Fibroblast of upper back skin (primary cell): ENCODE measurements at regions not wholly inside any gene's neighbourhood (a gene's known extent, or its start where the extent isn't known, plus 50 kb on each side); places are given as distances from the start of the nearest gene placed in this dataset.

Source experiments
- DNase-seq: peaks from one replicate; pipeline ENCODE4 v3.0.0-alpha.2; 2013

DNA sequence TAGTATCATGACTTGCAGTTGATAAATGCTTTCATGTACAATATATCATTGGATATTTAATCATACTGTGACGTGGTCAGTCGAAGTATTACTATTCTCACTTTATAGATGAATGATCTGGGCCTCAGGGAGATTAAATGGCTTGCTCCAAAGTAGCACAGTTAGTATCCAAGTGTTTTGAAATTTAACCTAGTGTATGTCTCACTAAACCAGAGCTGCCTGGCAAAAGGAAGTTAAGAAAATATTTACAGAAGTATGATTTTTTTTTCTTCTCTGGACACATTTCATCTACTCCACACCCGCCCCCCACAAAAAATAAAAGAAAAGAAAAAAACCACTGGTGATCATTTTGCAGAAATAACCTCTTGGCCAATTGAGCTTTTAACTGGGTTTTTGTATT lies 71.9 kb upstream of the CXADR start:
- no peak for DNase-seq

DNA sequence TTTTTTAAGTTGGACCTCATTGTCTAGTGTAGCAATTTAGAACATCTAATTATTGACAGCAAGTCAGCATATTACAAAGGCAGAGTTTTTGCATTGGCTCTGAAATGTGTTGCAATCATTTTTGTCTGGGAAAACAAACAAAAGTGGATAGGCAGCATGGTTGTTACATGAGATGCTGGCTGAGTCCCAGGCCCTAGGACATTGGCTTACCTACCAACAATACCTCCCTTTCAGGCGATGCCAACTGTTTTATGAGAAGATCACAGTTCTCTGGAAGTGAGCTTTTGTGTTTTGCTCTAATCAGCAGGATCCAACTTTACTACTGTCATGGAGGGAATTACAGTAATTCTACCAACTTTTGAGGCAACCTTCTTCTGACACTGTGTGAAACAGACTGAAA lies 71.5 kb upstream of the CXADR start:
- DNase-seq, result no peak

DNA sequence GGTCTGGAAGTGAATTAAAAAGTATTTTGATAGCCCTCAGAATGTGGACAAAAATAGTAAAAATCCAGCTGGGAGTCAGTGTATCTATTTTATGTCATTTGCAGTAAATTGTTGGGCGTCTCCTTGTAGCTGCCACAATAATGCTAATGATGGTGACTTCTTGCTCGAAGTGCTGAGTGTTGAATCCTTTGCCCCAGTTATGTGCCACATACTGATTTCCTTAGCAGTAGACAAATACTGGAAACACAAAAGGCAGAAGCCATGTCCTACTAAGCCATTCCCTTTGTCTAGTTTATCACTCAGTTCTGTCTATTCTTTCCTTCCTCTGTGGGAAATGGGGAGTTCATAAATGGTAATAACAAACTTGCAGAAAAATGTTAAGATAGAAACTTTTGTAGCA lies 70.7 kb upstream of the CXADR start:
- DNase-seq, result no peak

DNA sequence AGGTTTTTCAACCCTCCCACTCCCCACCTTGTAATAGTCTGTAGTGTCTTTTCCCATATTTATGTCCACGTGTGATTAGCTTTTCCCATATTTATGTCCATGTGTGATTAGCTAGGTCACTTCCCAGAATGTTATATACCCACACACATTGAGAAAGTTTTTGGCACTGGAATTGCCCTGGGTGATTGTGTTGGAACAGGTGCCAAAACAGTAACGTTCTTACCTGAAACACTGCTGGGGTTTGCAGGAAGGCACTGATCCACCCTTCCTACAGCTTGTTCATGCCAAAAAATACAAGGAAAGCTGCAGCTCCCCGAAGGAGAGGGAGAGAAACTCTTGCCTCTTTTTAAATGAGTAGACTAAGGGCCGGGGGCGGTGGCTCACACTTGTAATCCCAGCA lies 68.0 kb upstream of the CXADR start:
- DNase-seq, result no peak

DNA sequence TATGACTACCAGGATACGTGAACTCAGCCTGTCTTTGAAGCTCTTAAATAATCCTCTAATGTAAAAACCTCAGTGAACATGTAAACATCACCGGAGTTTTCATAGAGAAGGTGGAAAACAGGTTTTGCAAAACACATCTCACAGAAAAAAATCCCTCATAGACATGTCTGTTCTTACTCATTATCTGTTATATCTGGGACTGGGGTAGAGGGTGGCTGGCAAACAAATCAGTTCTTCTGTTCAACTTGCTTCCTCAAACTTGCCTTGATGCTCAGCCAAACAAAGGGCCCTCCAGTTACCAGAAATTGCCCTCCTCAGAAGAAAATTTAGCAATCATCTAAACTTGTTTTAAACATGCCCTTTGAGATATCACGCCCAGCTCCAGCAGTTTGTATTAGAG lies 66.1 kb upstream of the CXADR start:
- no peak for DNase-seq

DNA sequence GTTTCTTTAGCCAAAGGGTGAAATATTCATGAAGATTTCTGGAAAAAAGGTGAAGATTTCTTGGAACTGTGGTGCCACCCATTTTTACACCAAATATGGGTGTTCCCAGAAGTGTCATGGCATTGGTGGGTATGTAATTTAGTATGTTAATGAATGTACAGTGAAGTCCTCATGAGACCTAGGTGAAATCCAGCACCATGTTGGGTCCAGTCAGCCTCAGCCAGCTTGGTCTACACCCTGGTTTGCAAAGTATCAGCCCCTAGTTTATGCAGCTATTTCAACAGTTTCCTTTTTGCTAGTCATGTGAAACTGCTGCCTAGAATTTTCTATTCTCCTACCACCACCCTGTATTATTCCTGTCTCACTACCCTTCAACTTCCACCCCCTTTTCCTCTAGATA lies 63.1 kb upstream of the CXADR start:
- DNase-seq, result no peak

DNA sequence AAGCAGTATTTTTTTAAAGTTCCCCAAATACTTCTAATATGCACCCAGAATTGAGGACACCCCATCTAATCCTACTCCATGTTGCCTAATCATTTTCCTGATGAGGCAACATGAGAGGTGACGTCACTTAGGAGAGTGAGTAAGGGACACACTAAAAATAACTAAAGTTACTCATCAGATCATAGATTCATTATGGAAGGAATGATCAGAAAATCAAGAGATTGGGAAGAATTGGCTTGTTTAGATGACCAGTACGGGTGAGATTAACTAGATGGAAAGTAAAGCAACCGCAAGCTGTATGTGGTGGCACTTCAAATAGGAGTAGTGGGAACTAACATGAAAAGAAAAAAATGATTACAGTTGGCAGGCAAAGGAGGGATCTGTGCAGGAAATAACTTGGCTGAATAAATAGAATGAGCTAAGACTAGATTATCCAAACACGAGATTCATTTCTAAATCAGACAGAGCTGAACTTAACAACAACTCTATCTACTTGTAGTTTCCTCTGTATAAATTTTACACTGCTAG lies 61.4 kb upstream of the CXADR start:
- peak; percentile 66 for DNase-seq

DNA sequence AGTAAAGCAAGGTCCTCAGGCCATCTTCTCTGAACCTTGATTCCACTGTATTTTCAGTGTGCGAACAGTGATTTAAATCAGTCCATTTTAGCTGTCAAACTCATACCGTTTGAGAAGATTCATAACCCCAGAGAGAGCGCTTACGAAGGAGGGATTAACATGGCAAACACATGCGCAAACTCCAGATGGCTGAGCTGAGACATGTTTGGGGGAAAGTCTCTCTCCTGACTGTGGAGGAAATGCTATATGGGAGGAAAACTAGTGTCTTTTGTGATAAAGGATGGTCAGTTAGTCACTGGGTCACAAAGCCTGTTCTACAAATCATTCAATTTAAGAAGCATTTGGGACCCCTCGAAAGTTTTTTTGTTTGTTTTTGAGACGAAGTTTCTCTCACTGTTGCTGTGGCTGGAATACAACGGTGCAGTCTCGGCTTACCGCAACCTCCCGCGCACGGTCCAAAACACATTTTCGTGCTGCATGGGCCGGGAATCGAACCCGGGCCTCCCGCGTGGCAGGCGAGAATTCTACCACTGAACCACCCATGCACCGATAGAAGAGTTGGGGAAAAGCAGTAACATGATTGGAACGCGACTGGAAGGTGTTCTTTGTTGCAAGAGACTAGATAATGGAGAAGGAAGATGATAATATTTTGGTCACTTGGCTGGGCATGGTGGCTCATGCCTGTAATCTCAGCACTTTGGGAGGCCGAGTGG lies 58.4 kb upstream of the CXADR start:
- peak; percentile 97 for DNase-seq

DNA sequence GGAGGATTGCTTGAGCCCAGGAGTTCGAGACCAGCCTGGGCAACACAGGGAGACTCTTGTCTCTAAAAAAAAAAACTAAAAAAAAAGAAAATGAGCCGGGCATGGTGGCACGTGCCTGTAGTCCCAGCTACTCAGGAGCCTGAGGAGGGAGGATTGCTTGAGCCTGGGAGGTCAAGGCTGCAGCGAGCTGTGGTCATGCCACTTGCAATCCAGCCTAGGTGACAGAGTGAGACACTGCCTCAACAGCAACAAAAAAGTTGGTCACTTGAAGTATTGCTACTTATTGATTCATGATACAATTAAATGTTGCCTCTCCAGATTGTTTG lies 57.9 kb upstream of the CXADR start:
- no peak for DNase-seq

DNA sequence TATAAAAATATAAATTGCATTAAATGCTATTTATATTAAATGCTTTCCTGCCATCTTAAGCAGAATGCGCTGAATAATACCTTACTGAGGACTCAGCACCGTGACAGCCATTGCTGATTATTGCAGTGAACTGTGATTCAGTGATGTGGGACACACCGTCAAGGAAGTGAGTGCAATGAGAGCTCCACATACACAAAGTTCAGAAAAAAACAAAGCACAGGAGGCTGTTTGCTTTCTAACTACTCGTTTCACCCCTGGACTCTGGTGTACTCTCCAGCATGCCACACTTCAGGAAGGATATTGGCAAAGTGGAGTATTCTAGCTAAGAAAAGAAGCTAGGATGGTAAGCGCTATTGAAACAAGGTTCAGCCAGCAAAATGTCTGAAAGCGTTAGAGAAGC lies 57.4 kb upstream of the CXADR start:
- DNase-seq, result no peak

DNA sequence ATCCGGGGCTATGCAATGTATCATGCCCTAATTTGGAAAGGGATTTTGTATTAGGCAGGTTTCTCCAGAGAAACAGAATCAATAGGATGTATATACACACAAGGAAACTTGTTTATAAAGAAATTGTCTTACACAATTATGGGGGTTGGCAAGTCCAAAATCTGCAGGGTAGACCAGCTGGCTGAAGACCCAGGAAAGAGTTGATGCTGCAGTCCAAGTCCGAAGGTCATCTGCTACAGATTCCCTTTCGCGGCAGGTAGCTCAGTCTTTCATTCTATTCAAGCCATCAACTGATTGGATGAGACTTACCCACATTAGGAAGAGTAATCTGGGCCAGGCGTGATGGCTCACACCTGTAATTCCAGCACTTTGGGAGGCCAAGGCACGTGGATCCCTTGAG lies 54.6 kb upstream of the CXADR start:
- no peak for DNase-seq

DNA sequence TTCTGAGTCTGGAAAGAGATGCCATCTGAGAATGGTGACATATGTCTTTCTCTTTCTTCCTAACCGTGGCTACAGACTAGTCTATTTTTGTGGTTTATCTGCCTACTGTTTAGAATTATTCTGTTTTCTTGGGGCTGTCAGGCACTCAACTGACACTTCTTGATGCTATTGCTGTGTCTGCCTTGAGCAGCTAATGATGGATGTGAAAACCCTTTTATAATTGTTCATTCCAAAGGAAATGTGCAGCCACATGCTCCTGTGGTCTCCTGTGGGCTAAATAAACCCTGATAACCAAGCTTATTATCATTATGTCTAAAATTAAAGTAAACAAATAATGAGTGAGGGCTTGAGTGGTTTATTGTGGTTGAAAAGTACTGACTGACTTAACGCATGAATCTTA lies 52.7 kb upstream of the CXADR start:
- no peak for DNase-seq

DNA sequence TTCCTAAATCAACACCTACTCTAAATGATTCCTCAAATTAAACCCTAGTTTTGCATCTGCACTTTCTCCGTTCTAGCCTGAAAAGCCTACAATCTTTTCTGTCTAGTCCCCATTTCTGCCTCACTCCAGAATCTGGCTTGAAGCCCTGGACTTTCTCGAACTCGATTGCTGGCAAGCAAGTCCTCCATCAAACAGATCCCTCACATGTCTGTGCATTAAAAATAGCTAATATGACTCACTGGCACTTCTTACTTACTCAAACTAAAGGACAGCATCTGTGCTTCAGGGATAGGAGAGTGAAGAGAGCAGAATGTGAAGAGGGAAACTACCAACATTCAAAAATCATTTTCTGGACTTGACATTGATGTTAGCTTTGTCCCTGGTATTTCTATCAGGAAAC lies 51.8 kb upstream of the CXADR start:
- peak; percentile 92 for DNase-seq

DNA sequence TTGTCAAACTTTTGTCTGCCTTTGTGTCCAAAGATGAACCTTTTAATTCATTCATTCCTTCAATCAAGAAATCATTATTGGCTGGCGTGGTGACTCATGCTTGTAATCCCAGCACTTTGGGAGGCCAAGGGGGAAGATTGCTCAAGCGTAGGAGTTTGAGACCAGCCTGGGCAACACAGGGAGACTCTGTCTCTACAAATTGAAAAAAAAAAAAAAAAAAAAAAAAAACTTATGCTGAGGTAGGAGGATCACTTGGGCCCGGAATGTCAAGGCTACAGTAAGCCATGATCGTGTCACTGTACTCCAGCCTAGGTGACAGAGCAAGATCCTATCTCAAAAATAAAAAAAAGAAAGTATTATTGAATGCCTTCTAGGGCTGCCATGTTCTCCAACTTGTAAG lies 51.3 kb upstream of the CXADR start:
- peak; percentile 36 for DNase-seq

DNA sequence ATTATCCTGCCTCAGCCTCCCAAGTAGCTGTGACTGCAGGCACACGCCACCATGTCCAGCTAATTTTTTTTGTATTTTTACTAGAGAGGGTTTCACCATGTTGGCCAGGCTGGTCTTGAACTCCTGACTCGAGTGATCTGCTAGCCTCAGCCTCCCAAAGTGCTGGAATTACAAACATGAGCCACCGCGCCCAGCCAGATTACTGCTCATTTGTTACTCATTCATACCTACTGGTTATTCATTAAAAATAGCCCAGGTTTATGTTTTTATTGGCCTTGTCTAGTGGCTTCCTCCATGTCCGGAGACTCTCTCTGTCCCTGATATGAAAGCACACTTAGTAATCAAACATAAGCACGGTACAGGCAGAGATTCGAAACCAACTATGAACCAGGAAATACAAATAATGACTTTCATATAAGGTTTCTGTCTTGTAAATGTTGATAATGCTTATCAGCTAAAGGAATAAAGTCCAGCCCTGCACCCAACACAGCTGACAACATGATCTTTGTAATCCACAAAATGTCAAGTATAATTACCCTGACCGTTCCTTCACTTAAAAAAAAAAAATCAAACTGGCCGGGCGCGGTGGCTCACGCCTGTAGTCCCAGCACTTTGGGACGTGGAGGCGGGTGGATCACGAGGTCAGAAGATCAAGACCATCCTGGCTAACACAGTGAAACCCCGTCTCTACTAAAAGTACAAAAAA lies 50.4 kb upstream of the CXADR start:
- no peak for DNase-seq
